SJSA1 (cell line): ENCODE measurements at regions not wholly inside any gene's neighbourhood (a gene's known extent, or its start where the extent isn't known, plus 50 kb on each side); places are given as distances from the start of the nearest gene placed in this dataset.

Source experiments
- DNase-seq, 2 experiments: peaks; one replicate each; pipeline ENCODE4 v3.0.0-alpha.2; 2015 to 2020; ENCODE audit warnings: low spot score in 2 of 2, low read depth in 1 of 2
- H3K27ac ChIP-seq: fragments of 250-450 bp; sonication (Bioruptor Pico); 2 replicates; pipeline ENCODE4 v1.5.1; 2020; ENCODE audit warnings: mild to moderate bottlenecking, moderate library complexity
- H3K27me3 ChIP-seq: fragments of 250-450 bp; sonication (Bioruptor Pico); replicated peaks from 2 replicates; pipeline ENCODE4 v1.5.1; 2020; ENCODE audit warnings: mild to moderate bottlenecking, moderate library complexity
- H3K36me3 ChIP-seq: fragments of 250-450 bp; sonication (Bioruptor Pico); 2 replicates; pipeline ENCODE4 v1.5.1; 2020; ENCODE audit warnings: mild to moderate bottlenecking
- H3K4me1 ChIP-seq: fragments of 250-450 bp; sonication (Bioruptor Pico); replicated peaks from 2 replicates; pipeline ENCODE4 v1.6.1; 2021; ENCODE audit warnings: mild to moderate bottlenecking
- H3K4me3 ChIP-seq: fragments of 250-450 bp; sonication (Bioruptor Pico); 2 replicates; pipeline ENCODE4 v1.5.1; 2020; ENCODE audit warnings: mild to moderate bottlenecking
- H3K9me3 ChIP-seq: fragments of 250-450 bp; sonication (Bioruptor Pico); replicated peaks from 2 replicates; pipeline ENCODE4 v1.5.1; 2020; ENCODE audit warnings: mild to moderate bottlenecking

DNA sequence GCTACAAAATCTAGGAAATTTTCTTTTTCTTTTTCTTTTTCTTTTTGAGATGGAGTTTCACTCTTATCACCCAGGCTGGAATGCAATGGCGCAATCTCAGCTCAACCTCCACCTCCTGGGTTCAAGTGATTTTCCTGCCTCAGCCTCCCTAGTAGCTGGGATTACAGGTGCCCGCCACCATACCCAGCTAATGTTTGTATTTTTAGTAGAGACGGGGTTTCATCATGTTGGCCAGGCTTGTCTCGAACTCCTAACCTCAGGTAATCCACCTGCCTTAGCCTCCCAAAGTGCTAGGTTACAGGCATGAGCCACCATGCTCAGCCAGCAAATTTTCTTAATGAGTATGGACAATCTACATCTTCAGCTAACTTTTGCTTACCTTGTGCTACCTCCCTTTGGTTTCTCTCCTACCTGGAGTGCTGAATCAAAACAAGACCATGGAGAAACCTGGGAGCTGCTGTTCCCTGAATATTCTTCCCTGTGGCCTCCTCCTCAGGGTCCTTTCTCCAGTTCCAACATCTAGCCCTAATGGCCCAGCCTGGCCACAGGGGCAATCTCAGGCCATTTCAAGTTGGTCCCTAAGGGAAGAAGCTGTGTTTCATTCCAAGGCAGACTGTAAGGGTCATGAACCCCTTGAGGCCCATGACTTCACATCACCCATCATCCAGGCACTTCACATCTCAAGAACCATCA is 74.6 kb upstream of the EGLN3 start:
- H3K36me3 ChIP-seq = no peaks in the 10 kb centered on the region

DNA sequence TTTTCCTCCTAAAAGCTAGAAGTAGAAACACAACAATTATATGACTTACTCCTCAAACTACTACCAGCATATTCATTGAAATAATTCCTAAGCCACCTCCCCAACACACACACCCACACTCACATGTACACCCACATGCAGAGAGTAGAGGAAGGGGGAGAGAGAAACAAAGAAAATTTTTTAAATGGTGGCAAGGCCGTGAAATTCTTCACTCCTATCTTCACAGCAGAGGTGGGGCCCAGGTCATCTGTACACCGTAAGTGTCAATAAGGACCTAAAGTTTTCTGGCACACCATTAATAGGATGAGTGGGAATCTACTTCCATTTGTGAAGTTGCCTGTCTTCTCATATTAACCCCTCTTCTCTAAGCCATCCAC is 73.9 kb upstream of the EGLN3 start:
- H3K27ac ChIP-seq = no peak overlapping the region
- H3K4me1 ChIP-seq = peaks cover 3% of the 10 kb centered on the region
- H3K9me3 ChIP-seq = no peaks in the 10 kb centered on the region
- no peak overlapping the region for H3K4me3 ChIP-seq
- DNase-seq = no peak
- H3K27me3 ChIP-seq = no peaks in the 10 kb centered on the region
- no peaks in the 10 kb centered on the region for H3K36me3 ChIP-seq

More for the DNA sequence above, 74.6 kb upstream of the EGLN3 start:
- Histone ChIP-seq H3K4me1 (peaks cover 8% of the 10 kb centered on the region), H3K4me3 (no peak overlapping the region), H3K9me3 (no peaks in the 10 kb centered on the region), H3K27me3 (no peaks in the 10 kb centered on the region), H3K27ac (no peak overlapping the region)
- DNase-seq = no peak

DNA sequence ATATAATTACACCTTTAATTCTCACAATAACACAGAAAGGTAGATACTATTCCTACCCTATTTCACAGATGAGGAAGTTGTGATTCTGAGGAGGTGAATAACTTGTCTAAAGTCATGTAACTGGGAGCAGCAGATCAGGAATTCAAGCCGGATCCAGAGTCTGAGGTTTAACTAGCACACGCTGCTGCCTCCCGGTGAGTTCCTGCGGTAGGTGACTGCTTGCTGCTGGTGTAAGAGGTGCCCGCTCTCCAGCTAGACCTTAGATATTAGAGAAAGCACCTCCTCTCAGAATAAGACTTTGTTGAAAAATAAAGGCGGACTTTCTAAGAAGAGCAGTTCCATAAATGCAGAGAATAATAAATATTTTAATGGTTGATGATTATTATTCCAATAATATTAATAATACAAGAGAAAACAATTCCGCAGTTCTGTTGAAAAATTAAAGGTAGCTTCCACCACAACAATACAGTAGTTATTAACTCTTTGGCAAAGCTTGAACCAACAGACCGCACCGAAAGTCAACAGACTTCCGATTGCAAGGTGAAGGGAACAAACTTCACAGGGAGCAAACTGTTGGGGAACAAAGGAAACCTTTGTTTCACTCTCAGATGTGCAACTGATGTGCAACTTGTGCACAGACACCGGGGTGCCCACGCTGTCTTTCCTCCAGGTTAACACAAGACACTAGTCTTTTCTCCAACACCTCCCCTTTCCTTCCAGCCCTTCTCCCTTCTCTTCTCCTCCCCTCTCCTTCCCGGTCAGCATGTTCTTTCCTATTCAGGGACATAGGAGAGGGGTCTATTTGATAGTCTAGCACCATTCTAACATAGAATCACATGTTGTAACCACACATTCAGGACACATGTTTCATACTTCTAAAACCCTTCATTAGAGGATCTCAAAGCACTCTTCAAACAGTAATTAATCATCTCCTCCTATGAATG is 73.2 kb upstream of the EGLN3 start:
- Histone ChIP-seq H3K36me3 (no peaks in the 10 kb centered on the region), H3K9me3 (no peaks in the 10 kb centered on the region)
- no peak for DNase-seq

GRCh38 chr14:34021096-34021495 is 70.2 kb upstream of the EGLN3 start:
- no peak for DNase-seq
- H3K4me1 ChIP-seq = no peaks in the 10 kb centered on the region
- H3K27ac ChIP-seq = no peak overlapping the region
- H3K36me3 ChIP-seq = no peaks in the 10 kb centered on the region
- H3K9me3 ChIP-seq = no peaks in the 10 kb centered on the region
- H3K4me3 ChIP-seq = no peak overlapping the region
- no peaks in the 10 kb centered on the region for H3K27me3 ChIP-seq

More for the DNA sequence above, 73.2 kb upstream of the EGLN3 start:
- H3K4me3 ChIP-seq = no peak overlapping the region
- H3K4me1 ChIP-seq = no peaks in the 10 kb centered on the region
- no peaks in the 10 kb centered on the region for H3K27me3 ChIP-seq
- no peak overlapping the region for H3K27ac ChIP-seq

GRCh38 chr14:34020014-34020413 is 69.1 kb upstream of the EGLN3 start:
- H3K4me1 ChIP-seq = no peaks in the 10 kb centered on the region
- H3K27me3 ChIP-seq = no peaks in the 10 kb centered on the region
- no peaks in the 10 kb centered on the region for H3K9me3 ChIP-seq
- H3K36me3 ChIP-seq = no peaks in the 10 kb centered on the region
- DNase-seq = no peak
- no peak overlapping the region for H3K4me3 ChIP-seq
- H3K27ac ChIP-seq = no peak overlapping the region

DNA sequence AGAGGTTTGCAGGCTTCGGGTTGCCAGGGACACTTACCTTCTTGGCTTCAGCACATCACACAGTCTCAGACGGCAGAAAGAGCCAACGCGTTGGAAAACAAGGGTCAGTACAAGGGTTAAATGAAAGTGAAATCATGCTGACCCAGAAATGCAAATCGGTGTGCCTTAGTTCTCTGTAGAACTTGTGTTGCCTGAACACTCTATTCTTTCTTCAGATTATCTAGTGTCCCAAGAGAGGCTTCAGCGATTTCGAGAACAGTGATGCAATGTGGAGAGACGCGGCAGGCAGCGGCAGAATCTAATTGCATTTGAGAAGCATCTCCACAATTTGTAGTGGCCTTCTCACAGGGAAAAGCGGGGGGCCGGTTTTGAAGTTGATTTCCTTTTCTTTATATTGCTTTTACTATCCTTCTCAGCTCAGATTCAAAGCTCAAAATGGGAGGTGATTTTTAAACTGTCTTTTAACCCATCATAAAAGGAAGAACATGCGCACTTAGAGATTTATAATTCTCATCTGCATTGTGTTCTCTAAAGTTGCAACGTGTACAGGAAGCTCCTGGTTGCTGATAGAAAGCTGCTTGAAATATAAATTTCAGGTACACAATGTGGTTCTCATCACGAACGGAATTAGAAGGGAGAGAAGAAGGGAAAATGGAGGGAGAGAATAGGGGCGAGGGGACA is 67.8 kb upstream of the EGLN3 start:
- Histone ChIP-seq H3K27me3 (no peaks in the 10 kb centered on the region), H3K9me3 (no peaks in the 10 kb centered on the region), H3K4me1 (no peaks in the 10 kb centered on the region), H3K36me3 (no peaks in the 10 kb centered on the region), H3K4me3 (no peak overlapping the region), H3K27ac (no peak overlapping the region)
- DNase-seq = no peak

DNA sequence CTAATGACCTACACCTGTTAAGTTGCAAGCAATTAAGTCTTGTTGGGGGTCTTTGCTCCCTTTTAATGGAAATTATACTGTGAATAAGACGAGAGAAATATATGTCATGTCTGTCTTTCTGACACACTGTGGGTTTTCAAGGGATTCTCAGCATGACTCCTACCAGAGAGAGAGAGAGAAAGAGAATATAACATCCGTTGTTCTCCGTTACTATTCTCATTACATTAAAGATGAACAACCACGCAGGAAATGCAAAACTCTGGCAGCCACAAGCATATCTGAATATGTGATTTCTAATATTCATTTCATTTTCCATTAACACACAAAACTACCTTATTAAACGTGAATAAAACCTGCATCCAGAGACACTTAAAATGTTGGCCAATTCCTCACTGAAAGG is 67.3 kb upstream of the EGLN3 start:
- H3K9me3 ChIP-seq = no peaks in the 10 kb centered on the region
- no peak for DNase-seq
- H3K4me1 ChIP-seq = no peaks in the 10 kb centered on the region
- no peak overlapping the region for H3K27ac ChIP-seq
- no peaks in the 10 kb centered on the region for H3K36me3 ChIP-seq
- H3K4me3 ChIP-seq = no peak overlapping the region
- no peaks in the 10 kb centered on the region for H3K27me3 ChIP-seq

- H3K27me3 ChIP-seq = no peaks in the 10 kb centered on the region
These were observed 64.5 kb upstream of the EGLN3 start for GRCh38 chr14:34015383-34015782.

DNA sequence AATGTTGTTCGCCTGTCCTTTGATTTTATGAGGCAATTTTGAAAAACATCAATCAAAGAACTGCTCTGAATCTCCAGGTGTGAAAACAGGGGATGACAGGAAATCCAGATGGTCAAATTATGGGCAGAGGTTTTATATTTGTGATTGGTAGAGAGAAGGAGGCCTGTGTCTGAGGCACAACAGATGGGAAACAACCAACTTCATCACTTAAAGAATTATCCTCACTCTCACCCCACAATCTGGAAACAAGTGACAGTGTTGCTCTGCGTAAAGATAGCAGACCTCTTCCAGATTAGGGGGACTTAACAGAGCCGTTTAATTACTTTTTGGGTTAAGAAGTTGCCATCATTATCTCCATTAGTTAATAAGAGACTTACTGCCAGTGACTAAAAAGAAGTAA is 64.1 kb upstream of the EGLN3 start:
- Histone ChIP-seq H3K36me3 (no peaks in the 10 kb centered on the region), H3K4me1 (no peaks in the 10 kb centered on the region), H3K27me3 (no peaks in the 10 kb centered on the region), H3K9me3 (no peaks in the 10 kb centered on the region), H3K27ac (no peak overlapping the region), H3K4me3 (no peak overlapping the region)
- no peak for DNase-seq

More at GRCh38 chr14:34015383-34015782, 64.5 kb upstream of the EGLN3 start:
- Histone ChIP-seq H3K4me3 (no peak overlapping the region), H3K4me1 (no peaks in the 10 kb centered on the region), H3K9me3 (no peaks in the 10 kb centered on the region), H3K27ac (no peak overlapping the region), H3K36me3 (no peaks in the 10 kb centered on the region)
- no peak for DNase-seq

- no peak overlapping the region for H3K4me3 ChIP-seq
- no peaks in the 10 kb centered on the region for H3K9me3 ChIP-seq
- H3K27ac ChIP-seq = no peak overlapping the region
- no peaks in the 10 kb centered on the region for H3K4me1 ChIP-seq
- DNase-seq = no peak
- no peaks in the 10 kb centered on the region for H3K27me3 ChIP-seq
- no peaks in the 10 kb centered on the region for H3K36me3 ChIP-seq
These were observed 62.8 kb upstream of the EGLN3 start for GRCh38 chr14:34013721-34014060.

DNA sequence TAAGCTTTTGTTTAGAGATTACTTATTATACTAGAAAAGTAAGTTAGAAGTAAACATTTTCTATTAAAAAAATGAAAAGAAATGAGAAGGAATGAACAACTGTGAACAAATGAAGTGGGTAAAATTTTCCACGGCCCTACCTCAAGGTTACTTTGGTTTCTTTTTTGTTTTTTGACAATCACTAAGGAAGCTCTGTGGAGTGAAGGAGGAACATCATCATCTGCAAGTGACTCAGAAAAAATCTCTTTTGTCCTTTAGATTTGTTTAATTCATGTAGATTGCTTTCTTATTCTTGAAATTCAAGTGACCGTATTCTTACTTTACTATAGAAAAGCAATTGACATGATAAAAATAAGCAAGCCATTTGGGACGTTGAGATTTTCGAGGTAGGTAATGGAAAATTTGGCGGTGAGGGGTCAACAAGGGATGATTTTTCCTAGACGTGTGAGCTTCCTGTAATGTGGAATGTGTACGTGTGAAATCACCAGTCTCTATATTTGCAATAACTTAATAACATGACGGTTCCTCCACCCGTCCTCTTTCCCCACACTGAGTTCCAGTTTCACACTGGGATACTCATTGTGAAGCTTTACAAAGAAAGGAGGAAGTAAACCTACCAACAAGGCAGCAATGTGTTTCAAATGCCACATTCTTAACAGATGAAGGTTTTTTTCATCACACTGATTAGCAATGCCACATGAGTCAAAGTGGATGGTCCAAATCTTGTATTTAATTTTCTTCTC is 62.3 kb upstream of the EGLN3 start:
- Histone ChIP-seq H3K27me3 (no peaks in the 10 kb centered on the region), H3K9me3 (no peaks in the 10 kb centered on the region), H3K36me3 (no peaks in the 10 kb centered on the region), H3K4me1 (no peaks in the 10 kb centered on the region), H3K4me3 (no peak overlapping the region), H3K27ac (no peak overlapping the region)
- no peak for DNase-seq

GRCh38 chr14:34012369-34012768 is 61.5 kb upstream of the EGLN3 start:
- H3K27me3 ChIP-seq = no peaks in the 10 kb centered on the region
- no peaks in the 10 kb centered on the region for H3K36me3 ChIP-seq
- no peak for DNase-seq
- no peak overlapping the region for H3K27ac ChIP-seq
- no peak overlapping the region for H3K4me3 ChIP-seq
- no peaks in the 10 kb centered on the region for H3K4me1 ChIP-seq
- H3K9me3 ChIP-seq = no peaks in the 10 kb centered on the region

GRCh38 chr14:34009956-34010355 is 59.1 kb upstream of the EGLN3 start:
- DNase-seq = no peak
- H3K27me3 ChIP-seq = no peaks in the 10 kb centered on the region
- no peak overlapping the region for H3K27ac ChIP-seq
- H3K4me1 ChIP-seq = no peaks in the 10 kb centered on the region
- H3K4me3 ChIP-seq = no peak overlapping the region
- no peaks in the 10 kb centered on the region for H3K36me3 ChIP-seq
- H3K9me3 ChIP-seq = no peaks in the 10 kb centered on the region
